Hepatocyte (in vitro differentiated cells): ENCODE measurements at regions not wholly inside any gene's neighbourhood (a gene's known extent, or its start where the extent isn't known, plus 50 kb on each side); places are given as distances from the start of the nearest gene placed in this dataset.

Experiments
- DNase-seq: peaks from one replicate; pipeline ENCODE4 v3.0.0-alpha.2; 2016; ENCODE audit warnings: low spot score
- H2AFZ ChIP-seq: fragments of 200-600 bp; sonication (generic); 2 replicates; pipeline ENCODE4 v1.6.0; 2016; ENCODE audit warnings: antibody characterized with exemption, mild to moderate bottlenecking
- H3K27ac ChIP-seq: fragments of 200-600 bp; sonication (generic); 2 replicates; pipeline ENCODE4 v1.5.1; 2016; ENCODE audit warnings: mild to moderate bottlenecking
- H3K27me3 ChIP-seq: fragments of 200-600 bp; sonication (generic); 2 replicates; pipeline ENCODE4 v1.6.1; 2016
- H3K36me3 ChIP-seq: fragments of 200-600 bp; sonication (generic); replicated peaks from 2 replicates; pipeline ENCODE4 v1.5.1; 2016; ENCODE audit warnings: low read depth; ENCODE audit not compliant: insufficient read depth
- H3K4me1 ChIP-seq: fragments of 200-600 bp; sonication (generic); 2 replicates; pipeline ENCODE4 v1.5.1; 2016; ENCODE audit warnings: mild to moderate bottlenecking, moderate library complexity; ENCODE audit not compliant: insufficient read depth
- H3K4me2 ChIP-seq: fragments of 200-600 bp; sonication (generic); 2 replicates; pipeline ENCODE4 v1.6.0; 2016
- H3K4me3 ChIP-seq: fragments of 200-600 bp; sonication (generic); 2 replicates; pipeline ENCODE4 v1.5.1; 2016; ENCODE audit warnings: mild to moderate bottlenecking
- H3K79me2 ChIP-seq: fragments of 200-600 bp; sonication (generic); 2 replicates; pipeline ENCODE4 v1.6.0; 2017; ENCODE audit warnings: mild to moderate bottlenecking
- H3K9me2 ChIP-seq: fragments of 200-600 bp; sonication (generic); replicated peaks from 2 replicates; pipeline ENCODE4 v1.6.0; 2017; ENCODE audit warnings: mild to moderate bottlenecking; ENCODE audit not compliant: insufficient read depth
- H3K9me3 ChIP-seq: fragments of 200-600 bp; sonication (generic); 2 replicates; pipeline ENCODE4 v1.5.1; 2016; ENCODE audit warnings: low read depth, mild to moderate bottlenecking
- H4K20me1 ChIP-seq: fragments of 200-600 bp; sonication (generic); 2 replicates; pipeline ENCODE4 v1.6.0; 2016; ENCODE audit warnings: mild to moderate bottlenecking; ENCODE audit not compliant: insufficient read depth, poor library complexity, severe bottlenecking
- CTCF ChIP-seq: fragments of 200-600 bp; sonication (generic); IDR thresholded peaks from 2 replicates; pipeline ENCODE4 v1.5.1; 2016; ENCODE audit warnings: antibody characterized with exemption, mild to moderate bottlenecking; ENCODE audit not compliant: poor library complexity
- EZH2 ChIP-seq: fragments of 200-600 bp; sonication (generic); IDR thresholded peaks from 2 replicates; pipeline ENCODE4 v1.6.1; 2016; ENCODE audit warnings: antibody characterized with exemption, mild to moderate bottlenecking, borderline replicate concordance
- EZH2phosphoT487 ChIP-seq: fragments of 200-600 bp; sonication (generic); IDR thresholded peaks from one replicate; pipeline ENCODE4 v1.6.1; 2018; ENCODE audit warnings: antibody characterized with exemption, mild to moderate bottlenecking, low read depth, moderate library complexity; ENCODE audit not compliant: unreplicated experiment, severe bottlenecking
- WGBS: methylation state at CpG from one replicate; pipeline ENCODE4 v1.1.6; 2016; ENCODE audit warnings: low lambda C conversion rate; ENCODE audit errors: missing lambda C conversion rate; 5-methylcytosine and 5-hydroxymethylcytosine counted together

GRCh38 chr3:144556392-144556791, 584.8 kb downstream of the DIPK2A start:
- H3K27ac ChIP-seq, result no peak overlapping the region
- no peak overlapping the region for H3K4me2 ChIP-seq
- WGBS, result 83% methylated on average over 3 of the region's 3 CpGs

DNA sequence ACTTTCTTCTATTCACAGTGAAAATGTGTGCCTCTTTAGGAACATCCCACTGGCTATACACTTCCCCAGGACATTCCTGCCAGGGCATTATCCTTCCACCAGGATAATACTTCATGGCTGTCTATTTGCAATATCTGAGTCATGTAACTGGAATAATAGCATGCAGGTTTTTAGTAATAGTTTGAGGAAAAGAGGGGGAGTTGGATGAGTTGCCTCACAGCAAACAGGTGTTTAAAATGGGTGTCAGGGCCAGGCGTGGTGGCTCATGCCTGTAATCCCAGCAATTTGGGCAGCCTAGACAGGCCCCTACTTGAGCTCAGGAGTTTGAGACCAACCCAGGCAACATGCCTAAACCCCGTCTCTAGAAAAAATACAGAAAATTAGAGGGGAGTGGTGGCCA, 585.9 kb downstream of the DIPK2A start:
- WGBS, result 97% methylated on average over 2 of the region's 2 CpGs

More at GRCh38 chr3:144556392-144556791, 584.8 kb downstream of the DIPK2A start:
- Histone ChIP-seq H3K9me3 (no peaks in the 10 kb centered on the region), H4K20me1 (no peaks in the 10 kb centered on the region), H3K36me3 (no peaks in the 10 kb centered on the region), H3K9me2 (no peaks in the 10 kb centered on the region), H3K79me2 (no peaks in the 10 kb centered on the region), H3K4me3 (no peak overlapping the region), H3K4me1 (peaks cover 24% of the 10 kb centered on the region), H3K27me3 (no peaks in the 10 kb centered on the region), H2AFZ (no peak overlapping the region)
- TF ChIP-seq EZH2phosphoT487, result no peak
- no peak for TF ChIP-seq CTCF
- TF ChIP-seq EZH2, result no peak
- DNase-seq, result no peak

DNA sequence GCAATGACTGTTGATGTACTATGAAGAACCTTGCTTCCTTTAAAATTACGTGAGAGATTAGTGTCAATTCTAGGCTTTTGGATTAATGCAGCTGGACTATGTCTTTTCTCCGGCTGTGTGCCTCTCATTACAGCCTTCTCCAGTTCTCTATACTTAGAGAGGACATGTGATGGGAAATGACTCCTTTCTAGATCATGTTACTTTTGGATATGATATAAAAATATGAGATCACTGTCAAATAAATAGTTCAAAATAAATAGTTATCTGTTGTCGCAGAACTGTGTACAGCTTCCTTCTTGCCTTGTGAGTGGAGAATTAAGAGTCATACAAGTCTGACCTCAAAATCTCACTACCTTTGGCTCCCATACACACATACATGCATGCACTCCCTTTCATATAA, 592.4 kb downstream of the DIPK2A start:
- no peaks in the 10 kb centered on the region for H4K20me1 ChIP-seq
- no peak overlapping the region for H3K27ac ChIP-seq
- H3K4me1 ChIP-seq, result no peaks in the 10 kb centered on the region
- no peak for TF ChIP-seq EZH2
- no peak for TF ChIP-seq EZH2phosphoT487
- TF ChIP-seq CTCF, result no peak
- no peak for DNase-seq
- WGBS, result 82% methylated on average over 3 of the region's 3 CpGs
- no peaks in the 10 kb centered on the region for H3K79me2 ChIP-seq
- no peaks in the 10 kb centered on the region for H3K9me2 ChIP-seq
- no peaks in the 10 kb centered on the region for H3K9me3 ChIP-seq
- H2AFZ ChIP-seq, result no peak overlapping the region
- H3K4me3 ChIP-seq, result no peak overlapping the region
- H3K27me3 ChIP-seq, result no peaks in the 10 kb centered on the region
- H3K36me3 ChIP-seq, result no peaks in the 10 kb centered on the region
- H3K4me2 ChIP-seq, result no peak overlapping the region

More for the DNA sequence above, 585.9 kb downstream of the DIPK2A start:
- Histone ChIP-seq H3K79me2 (no peaks in the 10 kb centered on the region), H3K4me1 (peaks cover 14% of the 10 kb centered on the region), H3K36me3 (no peaks in the 10 kb centered on the region), H3K9me3 (no peaks in the 10 kb centered on the region), H3K27me3 (no peaks in the 10 kb centered on the region), H3K4me2 (no peak overlapping the region), H2AFZ (no peak overlapping the region), H3K4me3 (no peak overlapping the region), H3K9me2 (no peaks in the 10 kb centered on the region), H4K20me1 (no peaks in the 10 kb centered on the region), H3K27ac (no peak overlapping the region)
- TF ChIP-seq EZH2phosphoT487, result no peak
- TF ChIP-seq CTCF, result no peak
- TF ChIP-seq EZH2, result no peak
- DNase-seq, result no peak

GRCh38 chr3:144566320-144566719, 594.7 kb downstream of the DIPK2A start:
- Histone ChIP-seq H2AFZ (no peak overlapping the region), H3K27me3 (no peaks in the 10 kb centered on the region), H3K9me3 (no peaks in the 10 kb centered on the region), H4K20me1 (no peaks in the 10 kb centered on the region), H3K27ac (no peak overlapping the region), H3K4me1 (no peaks in the 10 kb centered on the region), H3K9me2 (no peaks in the 10 kb centered on the region), H3K4me3 (no peak overlapping the region), H3K79me2 (no peaks in the 10 kb centered on the region), H3K36me3 (no peaks in the 10 kb centered on the region), H3K4me2 (no peak overlapping the region)
- DNase-seq, result no peak
- TF ChIP-seq CTCF (no peak), EZH2phosphoT487 (no peak), EZH2 (no peak)
- WGBS, result 100% methylated on average over 1 of the region's 1 CpG
